GM06990 (cell line): ENCODE measurements at regions not wholly inside any gene's neighbourhood (a gene's known extent, or its start where the extent isn't known, plus 50 kb on each side); places are given as distances from the start of the nearest gene placed in this dataset.

ENCODE experiments used
- DNase-seq: peaks from one replicate; pipeline ENCODE4 v3.0.0-alpha.2; 2011; ENCODE audit not compliant: insufficient read length; ENCODE audit errors: extremely low read depth
- H3K27me3 ChIP-seq: replicated peaks from 2 replicates; pipeline ENCODE4 v1.6.0; 2011; ENCODE audit warnings: low read length; ENCODE audit not compliant: control insufficient read depth, insufficient read depth
- H3K36me3 ChIP-seq: 2 replicates; pipeline ENCODE4 v1.5.1; 2011; ENCODE audit warnings: low read length; ENCODE audit not compliant: control insufficient read depth, insufficient read depth
- H3K4me3 ChIP-seq: replicated peaks from 2 replicates; pipeline ENCODE4 v1.5.1; 2011; ENCODE audit warnings: low read depth, mild to moderate bottlenecking, control low read depth, low read length
- TF ChIP-seq, protein P1 (sequence below): IDR thresholded peaks from 2 replicates; pipeline ENCODE4 v1.5.1; 2011; ENCODE audit warnings: low read length, control low read depth, mild to moderate bottlenecking, inconsistent platforms; ENCODE audit not compliant: insufficient read depth, poor library complexity, severe bottlenecking

DNA sequence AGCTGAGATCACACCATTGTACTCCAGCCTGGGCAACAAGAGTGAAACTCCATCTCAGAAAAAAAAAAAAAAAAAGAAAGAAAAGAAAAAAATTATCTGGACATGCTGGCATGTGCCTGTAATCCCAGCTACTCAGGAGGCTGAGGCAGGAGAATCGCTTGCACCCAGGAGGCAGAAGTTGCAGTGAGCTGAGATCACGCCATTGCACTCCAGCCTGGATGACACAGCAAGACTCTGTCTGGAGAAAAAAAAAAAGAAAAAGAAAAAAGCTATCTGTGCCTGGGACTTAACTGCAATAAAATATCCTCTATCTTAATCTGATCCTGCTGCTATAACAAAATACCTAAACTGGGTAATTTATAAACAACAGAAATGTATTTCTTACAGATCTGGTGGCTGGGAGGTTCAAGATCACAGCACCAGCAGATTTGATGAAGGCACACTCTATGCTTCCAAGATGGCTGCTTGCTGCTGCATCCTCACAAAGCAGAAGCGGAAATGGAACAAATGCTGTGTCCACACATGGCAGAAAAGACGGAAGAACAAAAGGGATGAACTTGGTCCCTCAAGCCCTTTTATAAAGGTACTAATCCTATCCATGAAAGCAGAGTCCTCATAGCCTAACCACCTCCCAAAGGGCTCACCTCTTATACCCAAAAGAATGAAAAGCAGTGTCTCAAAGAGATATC, 273.3 kb upstream of the JARID2 start:
- H3K27me3 ChIP-seq, result no peaks in the 10 kb centered on the region
- DNase-seq, result no peak
- H3K36me3 ChIP-seq, result no peaks in the 10 kb centered on the region
- no peak overlapping the region for H3K4me3 ChIP-seq
- TF ChIP-seq, protein P1, sequence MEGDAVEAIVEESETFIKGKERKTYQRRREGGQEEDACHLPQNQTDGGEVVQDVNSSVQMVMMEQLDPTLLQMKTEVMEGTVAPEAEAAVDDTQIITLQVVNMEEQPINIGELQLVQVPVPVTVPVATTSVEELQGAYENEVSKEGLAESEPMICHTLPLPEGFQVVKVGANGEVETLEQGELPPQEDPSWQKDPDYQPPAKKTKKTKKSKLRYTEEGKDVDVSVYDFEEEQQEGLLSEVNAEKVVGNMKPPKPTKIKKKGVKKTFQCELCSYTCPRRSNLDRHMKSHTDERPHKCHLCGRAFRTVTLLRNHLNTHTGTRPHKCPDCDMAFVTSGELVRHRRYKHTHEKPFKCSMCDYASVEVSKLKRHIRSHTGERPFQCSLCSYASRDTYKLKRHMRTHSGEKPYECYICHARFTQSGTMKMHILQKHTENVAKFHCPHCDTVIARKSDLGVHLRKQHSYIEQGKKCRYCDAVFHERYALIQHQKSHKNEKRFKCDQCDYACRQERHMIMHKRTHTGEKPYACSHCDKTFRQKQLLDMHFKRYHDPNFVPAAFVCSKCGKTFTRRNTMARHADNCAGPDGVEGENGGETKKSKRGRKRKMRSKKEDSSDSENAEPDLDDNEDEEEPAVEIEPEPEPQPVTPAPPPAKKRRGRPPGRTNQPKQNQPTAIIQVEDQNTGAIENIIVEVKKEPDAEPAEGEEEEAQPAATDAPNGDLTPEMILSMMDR, result no peak

DNA sequence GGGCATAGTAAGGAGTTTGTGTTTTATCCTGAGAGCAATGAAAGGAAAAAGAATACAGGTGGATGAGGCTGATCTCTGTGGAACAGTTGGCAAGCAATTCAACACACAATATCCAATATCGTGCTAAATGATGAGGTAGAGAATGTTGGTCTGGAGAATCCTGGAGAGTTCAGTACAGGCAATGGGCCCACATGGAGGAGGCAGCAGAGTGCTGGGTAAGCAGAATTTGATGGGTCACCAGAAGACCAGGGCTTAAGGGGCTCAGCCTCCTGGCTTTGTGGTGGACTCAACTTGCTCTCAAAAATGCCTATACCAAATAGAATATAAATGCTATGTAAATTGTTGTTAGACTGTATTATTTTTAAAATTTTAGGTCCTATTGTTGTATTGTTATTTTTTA, 271.5 kb upstream of the JARID2 start:
- DNase-seq, result no peak
- Histone ChIP-seq H3K4me3 (no peak overlapping the region), H3K27me3 (no peaks in the 10 kb centered on the region), H3K36me3 (no peaks in the 10 kb centered on the region)
- TF ChIP-seq, protein P1, result no peak

DNA sequence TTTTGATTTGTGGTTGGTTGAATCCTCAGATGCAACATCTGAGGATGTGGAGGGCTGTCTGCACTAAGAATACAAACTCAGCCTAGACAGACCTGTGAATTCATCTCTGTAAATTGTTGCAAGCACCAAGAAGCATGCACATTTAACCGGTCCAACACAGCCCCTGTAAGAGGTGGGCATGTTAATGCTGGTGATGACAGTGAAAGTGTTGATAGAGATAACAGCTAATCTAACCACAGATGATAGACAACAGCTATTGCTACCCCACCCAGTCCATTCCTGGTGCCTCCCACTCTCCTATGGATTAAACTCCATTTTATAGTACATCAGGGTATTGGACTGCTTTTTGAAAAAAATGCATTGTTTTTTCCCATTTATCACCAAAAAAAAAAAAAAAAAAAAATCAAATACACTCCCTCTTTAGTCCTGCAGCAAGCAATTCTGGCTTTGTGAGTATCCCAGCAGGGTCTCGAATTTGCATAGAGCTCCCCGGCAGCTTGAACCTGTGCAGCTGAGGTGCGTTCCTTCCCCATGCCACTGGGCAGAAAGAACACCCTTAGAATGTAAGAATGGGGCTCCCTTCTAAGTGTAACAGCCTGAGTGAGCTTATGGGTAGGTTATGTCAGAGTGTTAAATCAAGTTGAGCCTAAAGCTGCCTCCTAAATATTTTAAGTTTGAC, 270.9 kb upstream of the JARID2 start:
- Histone ChIP-seq H3K36me3 (no peaks in the 10 kb centered on the region), H3K4me3 (no peak overlapping the region), H3K27me3 (no peaks in the 10 kb centered on the region)
- TF ChIP-seq, protein P1, result no peak
- DNase-seq, result no peak

DNA sequence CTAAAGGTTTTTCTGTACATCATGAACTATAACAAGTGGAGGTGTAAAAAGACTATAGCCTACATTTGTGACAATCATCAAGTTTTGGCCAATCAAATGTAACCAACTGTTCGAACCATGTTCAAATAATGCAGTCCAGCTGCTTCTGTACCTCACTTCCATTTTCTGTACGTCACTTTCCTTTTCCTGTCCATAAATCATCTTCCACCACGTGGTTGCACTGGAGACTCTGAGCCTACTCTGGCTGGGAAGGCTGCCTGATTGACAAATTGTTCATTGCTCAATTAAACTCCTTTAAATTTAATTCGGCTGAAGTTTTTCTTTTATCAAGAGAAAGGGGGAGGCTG, 270.4 kb upstream of the JARID2 start:
- DNase-seq, result no peak
- TF ChIP-seq, protein P1, result no peak
- H3K27me3 ChIP-seq, result no peaks in the 10 kb centered on the region
- H3K4me3 ChIP-seq, result no peak overlapping the region
- no peaks in the 10 kb centered on the region for H3K36me3 ChIP-seq

DNA sequence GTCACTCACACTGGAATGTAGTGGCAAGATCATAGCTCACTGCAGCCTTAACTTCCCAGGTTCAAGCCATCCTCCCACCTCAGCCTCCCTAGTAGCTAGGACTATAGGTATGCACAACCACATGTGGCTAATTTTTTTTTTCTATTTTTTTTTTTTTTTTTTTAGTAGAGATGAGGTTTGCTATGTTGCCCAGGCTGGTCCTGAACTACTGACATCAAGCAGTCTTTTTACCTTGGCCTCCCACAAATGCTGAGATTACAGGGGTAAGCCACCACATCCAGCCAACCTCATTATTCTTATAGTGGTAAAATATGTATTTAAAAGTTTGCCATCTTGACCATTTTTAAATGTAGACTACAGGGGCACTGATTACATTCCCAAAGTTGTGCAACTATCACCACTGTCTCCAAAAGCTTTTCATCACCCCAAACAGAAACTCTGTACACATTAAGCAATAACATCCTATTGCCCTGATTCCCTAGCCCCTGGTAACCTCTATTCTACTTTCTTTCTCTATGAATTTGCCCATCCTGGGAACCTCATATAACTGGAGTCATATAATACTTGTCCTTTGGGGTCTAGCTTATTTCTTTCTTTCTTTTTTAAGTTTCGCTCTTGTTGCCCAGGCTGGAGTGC, 268.0 kb upstream of the JARID2 start:
- Histone ChIP-seq H3K27me3 (no peaks in the 10 kb centered on the region; the same call in 1 of the 2 replicates), H3K36me3 (no peaks in the 10 kb centered on the region), H3K4me3 (no peak overlapping the region)
- TF ChIP-seq, protein P1, result no peak
- no peak for DNase-seq
